EL (cell line): ENCODE measurements at regions not wholly inside any gene's neighbourhood (a gene's known extent, or its start where the extent isn't known, plus 50 kb on each side); places are given as distances from the start of the nearest gene placed in this dataset.

ENCODE experiments used
- DNase-seq: peaks from one replicate; pipeline ENCODE4 v3.0.0-alpha.2; 2016

DNA sequence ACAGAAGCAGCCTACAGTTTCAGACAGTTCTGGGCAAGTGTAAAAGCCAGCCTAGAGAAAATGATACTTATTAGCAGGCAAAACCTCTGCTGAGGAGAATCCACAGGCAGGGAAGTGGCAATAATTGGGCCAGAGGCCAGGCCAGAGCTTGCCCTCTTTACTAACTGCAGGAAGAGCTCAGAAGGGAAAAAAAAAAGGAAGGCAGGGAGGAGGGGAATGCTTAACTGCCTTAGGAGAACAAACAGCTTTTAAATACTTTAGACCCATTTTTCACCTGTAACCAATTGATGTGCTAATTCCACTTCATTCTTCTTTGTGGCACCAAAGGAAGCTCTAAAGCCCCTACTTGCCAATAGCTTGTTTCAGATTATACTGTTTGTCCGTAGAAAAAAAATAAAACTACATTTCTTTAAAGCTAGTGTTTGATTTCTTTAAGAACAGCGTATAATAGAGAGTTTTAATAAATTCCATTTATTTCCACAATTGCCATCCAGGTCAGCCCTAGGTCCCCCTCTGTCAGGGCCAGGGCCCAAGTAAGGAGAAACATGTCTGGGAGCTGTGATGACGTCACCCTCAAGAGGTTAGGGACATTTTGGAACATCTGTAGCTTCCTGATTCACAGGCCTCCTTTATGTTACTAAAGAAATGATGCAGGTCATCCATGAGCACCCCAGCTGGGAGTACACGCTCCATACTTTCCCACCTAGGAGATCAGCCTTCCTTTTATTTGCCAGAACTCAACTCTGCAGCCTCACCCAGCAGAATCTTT lies 384.3 kb downstream of the CDC5L start:
- DNase-seq, result no peak

DNA sequence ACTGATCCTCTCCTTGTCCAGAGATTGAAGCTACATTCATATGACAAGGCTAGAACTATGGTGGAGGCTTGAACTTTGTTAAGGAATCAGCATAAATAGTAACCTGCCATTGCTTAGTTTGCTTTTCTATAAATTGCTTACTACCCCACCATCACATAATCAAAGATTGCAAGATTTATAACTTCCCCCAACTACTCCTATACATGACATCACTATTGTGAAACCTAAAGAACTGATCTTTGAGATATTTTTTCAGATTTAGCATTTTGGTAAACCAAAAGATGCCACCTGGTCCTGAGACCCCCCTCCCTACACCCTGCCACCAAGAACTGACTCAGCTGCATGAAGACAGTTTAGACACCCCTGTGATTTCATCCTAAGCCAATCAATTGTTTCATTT lies 385.3 kb downstream of the CDC5L start:
- DNase-seq, result no peak

DNA sequence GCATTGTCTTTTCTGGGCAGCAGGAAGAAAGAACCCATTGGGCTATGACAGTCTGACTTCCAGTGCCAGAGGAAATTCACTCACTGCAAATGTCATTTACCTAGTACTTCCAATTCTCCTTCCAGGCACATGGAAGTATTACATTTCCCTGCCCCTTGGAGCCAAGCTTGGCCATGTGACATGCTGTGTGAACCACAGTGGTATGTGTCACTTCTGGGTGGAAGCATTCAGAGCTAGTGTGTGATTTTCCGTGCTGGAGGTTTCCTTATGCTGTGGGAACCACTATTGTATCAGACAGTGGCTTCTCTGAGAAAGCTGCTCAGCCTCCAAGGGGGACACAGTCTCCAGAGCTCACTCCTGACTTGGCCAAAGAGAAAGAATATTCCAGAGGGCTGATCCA lies 387.6 kb downstream of the CDC5L start:
- no peak for DNase-seq

DNA sequence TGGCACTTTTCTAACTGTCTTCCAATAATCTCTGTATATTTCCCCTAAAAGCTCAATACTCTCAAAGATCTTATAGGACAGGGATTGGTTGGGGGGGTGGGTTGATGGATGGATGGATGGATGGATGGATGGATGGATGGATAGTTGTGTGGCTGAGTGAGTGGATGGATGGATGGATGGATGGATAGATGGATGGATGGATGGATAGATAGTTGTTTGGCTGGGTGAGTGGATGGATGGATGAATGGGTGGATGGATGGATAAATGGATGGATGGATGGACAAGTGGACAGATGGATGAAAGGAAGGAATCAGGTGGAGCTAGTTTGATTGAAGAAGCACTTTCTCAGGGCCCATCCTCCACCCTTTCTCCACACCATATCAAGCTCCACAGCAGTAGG lies 388.8 kb downstream of the CDC5L start:
- no peak for DNase-seq

DNA sequence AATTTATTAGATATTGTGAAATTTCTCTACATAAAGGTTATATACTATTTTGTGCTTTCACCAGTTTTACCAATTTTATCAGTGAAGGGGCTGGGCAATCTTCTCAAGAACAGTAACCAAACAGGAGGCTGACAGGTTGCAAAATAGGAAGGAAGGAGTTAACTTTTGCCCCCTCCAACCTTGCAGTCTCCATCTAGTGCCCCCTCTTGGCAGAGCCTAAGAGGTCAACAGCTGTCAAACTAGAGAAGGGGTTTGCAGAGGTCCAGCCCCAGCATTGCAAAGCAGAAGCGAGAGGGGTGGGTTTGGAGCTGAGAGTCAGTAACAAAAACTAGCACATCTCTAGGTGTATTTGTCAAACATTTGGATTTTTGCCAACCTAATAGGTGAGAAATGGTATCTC lies 391.0 kb downstream of the CDC5L start:
- no peak for DNase-seq
